ENCODE measurements at regions not wholly inside any gene's neighbourhood (a gene's known extent, or its start where the extent isn't known, plus 50 kb on each side); places are given as distances from the start of the nearest gene placed in this dataset.

DNA sequence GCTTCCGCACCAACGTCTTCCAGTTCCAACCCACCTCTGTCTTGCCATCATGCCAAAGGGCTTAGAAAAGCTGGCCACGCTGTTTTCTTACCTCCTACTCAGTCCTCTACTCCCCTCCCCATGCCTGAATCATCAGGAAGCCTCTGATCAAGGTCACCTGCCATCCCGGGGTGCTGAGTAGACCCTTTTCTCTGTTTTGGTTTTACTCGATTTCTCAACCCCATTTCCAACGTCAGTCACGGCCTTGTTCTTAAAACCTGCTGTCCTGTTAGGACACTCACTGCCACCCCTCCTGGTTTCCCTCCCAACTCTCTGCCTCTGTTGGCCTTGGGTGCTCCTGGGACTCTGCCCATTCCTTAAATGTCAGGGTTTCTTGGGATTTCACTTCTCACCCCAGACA lies 350.1 kb downstream of the FOXO1 start:
- Histone ChIP-seq H3K9me1 (ENCODE audit: control insufficient read depth, insufficient read depth, low read length) (no peaks in the 10 kb centered on the region), H3K36me3 (ENCODE audit: control insufficient read depth, insufficient read depth, low read length) (no peaks in the 10 kb centered on the region), H3K27ac (ENCODE audit: extremely low read depth, low read depth, low read length) (no peak overlapping the region), H3K4me2 (ENCODE audit: insufficient read depth, low read length) (no peak overlapping the region), H4K20me1 (replicated peaks; ENCODE audit: control insufficient read depth, insufficient read depth, low read length) (no peaks in the 10 kb centered on the region), H3K4me1 (replicated peaks in 1 of 2; ENCODE audit: control insufficient read depth in 2 of 2, insufficient read depth in 2 of 2, low read length in 2 of 2) (no peaks in the 10 kb centered on the region), H3K4me3 (no peak overlapping the region), H3K27me3 (ENCODE audit: control insufficient read depth in 2 of 2, insufficient read depth in 2 of 2, low read length in 2 of 2) (no peaks in the 10 kb centered on the region), H3K79me2 (ENCODE audit: control insufficient read depth, insufficient read depth, low read length) (no peaks in the 10 kb centered on the region), H3K9me3 (replicated peaks; ENCODE audit: control insufficient read depth, insufficient read depth, low read depth, low read length) (no peaks in the 10 kb centered on the region), H3K9ac (ENCODE audit: insufficient read depth in 1 of 2, low read depth in 2 of 2, low read length in 2 of 2) (no peak overlapping the region), H2AFZ (ENCODE audit: low read depth, low read length) (no peak overlapping the region)
- ChIA-PET CTCF (ENCODE audit: low intra/inter-chr PET ratio) (no interaction called here), POLR2A (no interaction called here)
- FAIRE-seq = no peak
- no peak for ATAC-seq
- in situ Hi-C loops (cut with MboI) (no loop called here), intact Hi-C loops (cut with micrococcal nuclease) (no loop called here)
- no TSS peak for BruUV-seq (replicated peaks)
- WGBS (ENCODE audit: insufficient coverage, low coverage, missing lambda C conversion rate) = 0% methylated on average over 7 of the region's 7 CpGs
- DNase-seq (ENCODE audit: extremely low read depth in 1 of 4, low spot score in 3 of 4) = no peak
- TF ChIP-seq TARDBP (IDR thresholded peaks at IDR 0.05) (no peak), KHSRP (IDR thresholded peaks at IDR 0.05) (no peak), ZNF146 (CRISPR knock-in tag; IDR thresholded peaks at IDR 0.05; ENCODE audit: unreplicated experiment) (no peak), EZH2 (IDR thresholded peaks at IDR 0.05; ENCODE audit: borderline replicate concordance, low read depth, low read length) (no peak), MEF2D (tag; conservative IDR thresholded peaks at IDR 0.05; ENCODE audit: low read depth) (no peak), SMARCA5 (IDR thresholded peaks at IDR 0.05) (no peak), RBM15 (IDR thresholded peaks at IDR 0.05; ENCODE audit: insufficient read depth, low read length) (no peak), MECOM (CRISPR knock-in tag; IDR thresholded peaks at IDR 0.05) (no peak)
- TF ChIP-seq, protein P1, sequence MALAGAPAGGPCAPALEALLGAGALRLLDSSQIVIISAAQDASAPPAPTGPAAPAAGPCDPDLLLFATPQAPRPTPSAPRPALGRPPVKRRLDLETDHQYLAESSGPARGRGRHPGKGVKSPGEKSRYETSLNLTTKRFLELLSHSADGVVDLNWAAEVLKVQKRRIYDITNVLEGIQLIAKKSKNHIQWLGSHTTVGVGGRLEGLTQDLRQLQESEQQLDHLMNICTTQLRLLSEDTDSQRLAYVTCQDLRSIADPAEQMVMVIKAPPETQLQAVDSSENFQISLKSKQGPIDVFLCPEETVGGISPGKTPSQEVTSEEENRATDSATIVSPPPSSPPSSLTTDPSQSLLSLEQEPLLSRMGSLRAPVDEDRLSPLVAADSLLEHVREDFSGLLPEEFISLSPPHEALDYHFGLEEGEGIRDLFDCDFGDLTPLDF (CRISPR knock-in tag; IDR thresholded peaks at IDR 0.05) = no peak
- TF ChIP-seq, protein P2, sequence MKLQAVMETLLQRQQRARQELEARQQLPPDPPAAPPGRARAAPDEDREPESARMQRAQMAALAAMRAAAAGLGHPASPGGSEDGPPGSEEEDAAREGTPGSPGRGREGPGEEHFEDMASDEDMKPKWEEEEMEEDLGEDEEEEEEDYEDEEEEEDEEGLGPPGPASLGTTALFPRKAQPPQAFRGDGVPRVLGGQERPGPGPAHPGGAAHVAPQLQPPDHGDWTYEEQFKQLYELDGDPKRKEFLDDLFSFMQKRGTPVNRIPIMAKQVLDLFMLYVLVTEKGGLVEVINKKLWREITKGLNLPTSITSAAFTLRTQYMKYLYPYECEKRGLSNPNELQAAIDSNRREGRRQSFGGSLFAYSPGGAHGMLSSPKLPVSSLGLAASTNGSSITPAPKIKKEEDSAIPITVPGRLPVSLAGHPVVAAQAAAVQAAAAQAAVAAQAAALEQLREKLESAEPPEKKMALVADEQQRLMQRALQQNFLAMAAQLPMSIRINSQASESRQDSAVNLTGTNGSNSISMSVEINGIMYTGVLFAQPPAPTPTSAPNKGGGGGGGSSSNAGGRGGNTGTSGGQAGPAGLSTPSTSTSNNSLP (IDR thresholded peaks at IDR 0.05; ENCODE audit: borderline replicate concordance, low read depth, low read length) = no peak
- TF ChIP-seq, protein P3, sequence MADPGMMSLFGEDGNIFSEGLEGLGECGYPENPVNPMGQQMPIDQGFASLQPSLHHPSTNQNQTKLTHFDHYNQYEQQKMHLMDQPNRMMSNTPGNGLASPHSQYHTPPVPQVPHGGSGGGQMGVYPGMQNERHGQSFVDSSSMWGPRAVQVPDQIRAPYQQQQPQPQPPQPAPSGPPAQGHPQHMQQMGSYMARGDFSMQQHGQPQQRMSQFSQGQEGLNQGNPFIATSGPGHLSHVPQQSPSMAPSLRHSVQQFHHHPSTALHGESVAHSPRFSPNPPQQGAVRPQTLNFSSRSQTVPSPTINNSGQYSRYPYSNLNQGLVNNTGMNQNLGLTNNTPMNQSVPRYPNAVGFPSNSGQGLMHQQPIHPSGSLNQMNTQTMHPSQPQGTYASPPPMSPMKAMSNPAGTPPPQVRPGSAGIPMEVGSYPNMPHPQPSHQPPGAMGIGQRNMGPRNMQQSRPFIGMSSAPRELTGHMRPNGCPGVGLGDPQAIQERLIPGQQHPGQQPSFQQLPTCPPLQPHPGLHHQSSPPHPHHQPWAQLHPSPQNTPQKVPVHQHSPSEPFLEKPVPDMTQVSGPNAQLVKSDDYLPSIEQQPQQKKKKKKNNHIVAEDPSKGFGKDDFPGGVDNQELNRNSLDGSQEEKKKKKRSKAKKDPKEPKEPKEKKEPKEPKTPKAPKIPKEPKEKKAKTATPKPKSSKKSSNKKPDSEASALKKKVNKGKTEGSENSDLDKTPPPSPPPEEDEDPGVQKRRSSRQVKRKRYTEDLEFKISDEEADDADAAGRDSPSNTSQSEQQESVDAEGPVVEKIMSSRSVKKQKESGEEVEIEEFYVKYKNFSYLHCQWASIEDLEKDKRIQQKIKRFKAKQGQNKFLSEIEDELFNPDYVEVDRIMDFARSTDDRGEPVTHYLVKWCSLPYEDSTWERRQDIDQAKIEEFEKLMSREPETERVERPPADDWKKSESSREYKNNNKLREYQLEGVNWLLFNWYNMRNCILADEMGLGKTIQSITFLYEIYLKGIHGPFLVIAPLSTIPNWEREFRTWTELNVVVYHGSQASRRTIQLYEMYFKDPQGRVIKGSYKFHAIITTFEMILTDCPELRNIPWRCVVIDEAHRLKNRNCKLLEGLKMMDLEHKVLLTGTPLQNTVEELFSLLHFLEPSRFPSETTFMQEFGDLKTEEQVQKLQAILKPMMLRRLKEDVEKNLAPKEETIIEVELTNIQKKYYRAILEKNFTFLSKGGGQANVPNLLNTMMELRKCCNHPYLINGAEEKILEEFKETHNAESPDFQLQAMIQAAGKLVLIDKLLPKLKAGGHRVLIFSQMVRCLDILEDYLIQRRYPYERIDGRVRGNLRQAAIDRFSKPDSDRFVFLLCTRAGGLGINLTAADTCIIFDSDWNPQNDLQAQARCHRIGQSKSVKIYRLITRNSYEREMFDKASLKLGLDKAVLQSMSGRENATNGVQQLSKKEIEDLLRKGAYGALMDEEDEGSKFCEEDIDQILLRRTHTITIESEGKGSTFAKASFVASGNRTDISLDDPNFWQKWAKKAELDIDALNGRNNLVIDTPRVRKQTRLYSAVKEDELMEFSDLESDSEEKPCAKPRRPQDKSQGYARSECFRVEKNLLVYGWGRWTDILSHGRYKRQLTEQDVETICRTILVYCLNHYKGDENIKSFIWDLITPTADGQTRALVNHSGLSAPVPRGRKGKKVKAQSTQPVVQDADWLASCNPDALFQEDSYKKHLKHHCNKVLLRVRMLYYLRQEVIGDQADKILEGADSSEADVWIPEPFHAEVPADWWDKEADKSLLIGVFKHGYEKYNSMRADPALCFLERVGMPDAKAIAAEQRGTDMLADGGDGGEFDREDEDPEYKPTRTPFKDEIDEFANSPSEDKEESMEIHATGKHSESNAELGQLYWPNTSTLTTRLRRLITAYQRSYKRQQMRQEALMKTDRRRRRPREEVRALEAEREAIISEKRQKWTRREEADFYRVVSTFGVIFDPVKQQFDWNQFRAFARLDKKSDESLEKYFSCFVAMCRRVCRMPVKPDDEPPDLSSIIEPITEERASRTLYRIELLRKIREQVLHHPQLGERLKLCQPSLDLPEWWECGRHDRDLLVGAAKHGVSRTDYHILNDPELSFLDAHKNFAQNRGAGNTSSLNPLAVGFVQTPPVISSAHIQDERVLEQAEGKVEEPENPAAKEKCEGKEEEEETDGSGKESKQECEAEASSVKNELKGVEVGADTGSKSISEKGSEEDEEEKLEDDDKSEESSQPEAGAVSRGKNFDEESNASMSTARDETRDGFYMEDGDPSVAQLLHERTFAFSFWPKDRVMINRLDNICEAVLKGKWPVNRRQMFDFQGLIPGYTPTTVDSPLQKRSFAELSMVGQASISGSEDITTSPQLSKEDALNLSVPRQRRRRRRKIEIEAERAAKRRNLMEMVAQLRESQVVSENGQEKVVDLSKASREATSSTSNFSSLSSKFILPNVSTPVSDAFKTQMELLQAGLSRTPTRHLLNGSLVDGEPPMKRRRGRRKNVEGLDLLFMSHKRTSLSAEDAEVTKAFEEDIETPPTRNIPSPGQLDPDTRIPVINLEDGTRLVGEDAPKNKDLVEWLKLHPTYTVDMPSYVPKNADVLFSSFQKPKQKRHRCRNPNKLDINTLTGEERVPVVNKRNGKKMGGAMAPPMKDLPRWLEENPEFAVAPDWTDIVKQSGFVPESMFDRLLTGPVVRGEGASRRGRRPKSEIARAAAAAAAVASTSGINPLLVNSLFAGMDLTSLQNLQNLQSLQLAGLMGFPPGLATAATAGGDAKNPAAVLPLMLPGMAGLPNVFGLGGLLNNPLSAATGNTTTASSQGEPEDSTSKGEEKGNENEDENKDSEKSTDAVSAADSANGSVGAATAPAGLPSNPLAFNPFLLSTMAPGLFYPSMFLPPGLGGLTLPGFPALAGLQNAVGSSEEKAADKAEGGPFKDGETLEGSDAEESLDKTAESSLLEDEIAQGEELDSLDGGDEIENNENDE (IDR thresholded peaks at IDR 0.05; ENCODE audit: low read depth, low read length) = no peak
